SHP77 treated with DMSO at 0.1 percent for 48 hours (cell line): ENCODE measurements at regions not wholly inside any gene's neighbourhood (a gene's known extent, or its start where the extent isn't known, plus 50 kb on each side); places are given as distances from the start of the nearest gene placed in this dataset.

ENCODE experiments used
- DNase-seq: peaks from one replicate; lab custom pipeline; 2025; lab: John Stamatoyannopoulos, UW

- DNase-seq, result no peak
These were observed 122.0 kb downstream of the SEC16B start for GRCh38 chr1:177847843-177848242.

GRCh38 chr1:177838907-177839485 is 130.9 kb downstream of the SEC16B start:
- DNase-seq, result no peak

- DNase-seq, result no peak
These were observed 136.2 kb downstream of the SEC16B start for GRCh38 chr1:177833631-177834030.

- DNase-seq, result no peak
These were observed 139.2 kb downstream of the SEC16B start for GRCh38 chr1:177830531-177831135.

GRCh38 chr1:177825276-177825901 is 144.5 kb downstream of the SEC16B start:
- no peak for DNase-seq

GRCh38 chr1:177824508-177824982 is 145.3 kb downstream of the SEC16B start:
- no peak for DNase-seq

GRCh38 chr1:177820213-177820612 is 149.6 kb downstream of the SEC16B start:
- DNase-seq, result no peak

- DNase-seq, result no peak
These were observed 151.7 kb downstream of the SEC16B start for GRCh38 chr1:177817937-177818875.

- no peak for DNase-seq
These were observed 157.2 kb downstream of the SEC16B start for GRCh38 chr1:177812650-177813049.

- no peak for DNase-seq
These were observed 157.7 kb downstream of the SEC16B start for GRCh38 chr1:177812144-177812543.

- DNase-seq, result no peak
These were observed 158.4 kb downstream of the SEC16B start for GRCh38 chr1:177811429-177811828.

GRCh38 chr1:177809819-177810218 is 160.0 kb downstream of the SEC16B start:
- DNase-seq, result no peak

- DNase-seq, result no peak
These were observed 167.6 kb downstream of the SEC16B start for GRCh38 chr1:177802304-177802703.

- no peak for DNase-seq
These were observed 168.1 kb downstream of the SEC16B start for GRCh38 chr1:177801790-177802189.

- peak; percentile 13 for DNase-seq
These were observed 169.3 kb downstream of the SEC16B start for GRCh38 chr1:177800400-177801088.

- no peak for DNase-seq
These were observed 170.1 kb downstream of the SEC16B start for GRCh38 chr1:177799746-177800145.

GRCh38 chr1:177798614-177799013 is 171.2 kb downstream of the SEC16B start:
- DNase-seq, result no peak

- no peak for DNase-seq
These were observed 173.3 kb downstream of the SEC16B start for GRCh38 chr1:177796561-177796960.

GRCh38 chr1:177794376-177794991 is 175.4 kb downstream of the SEC16B start:
- DNase-seq, result no peak

- no peak for DNase-seq
These were observed 176.0 kb downstream of the SEC16B start for GRCh38 chr1:177793900-177794299.

- DNase-seq, result no peak
These were observed 179.3 kb downstream of the SEC16B start for GRCh38 chr1:177790566-177790965.
